Skeletal muscle satellite cell (primary cell): ENCODE measurements at regions not wholly inside any gene's neighbourhood (a gene's known extent, or its start where the extent isn't known, plus 50 kb on each side); places are given as distances from the start of the nearest gene placed in this dataset.

Experiments
- H3K27me3 ChIP-seq: 2 replicates; pipeline ENCODE4 v1.7.0; 2013; ENCODE audit warnings: low read length; ENCODE audit not compliant: control insufficient read depth, insufficient read depth
- H3K36me3 ChIP-seq: 2 replicates; pipeline ENCODE4 v1.7.0; 2013; ENCODE audit warnings: mild to moderate bottlenecking, control low read depth, low read length; ENCODE audit not compliant: insufficient read depth
- H3K4me1 ChIP-seq: 2 replicates; pipeline ENCODE4 v1.7.0; 2013; ENCODE audit warnings: low read length; ENCODE audit not compliant: control insufficient read depth, insufficient read depth
- H3K4me2 ChIP-seq: 2 replicates; pipeline ENCODE4 v1.7.0; 2013; ENCODE audit warnings: mild to moderate bottlenecking, low read length
- H3K4me3 ChIP-seq: 2 replicates; pipeline ENCODE4 v1.7.0; 2013; ENCODE audit warnings: low read length
- H3K9ac ChIP-seq: 2 replicates; pipeline ENCODE4 v1.7.0; 2013; ENCODE audit warnings: mild to moderate bottlenecking, low read depth, low read length, moderate library complexity
- H3K9me3 ChIP-seq: replicated peaks from 2 replicates; pipeline ENCODE4 v1.7.0; 2013; ENCODE audit warnings: mild to moderate bottlenecking, control low read depth, low read length

DNA sequence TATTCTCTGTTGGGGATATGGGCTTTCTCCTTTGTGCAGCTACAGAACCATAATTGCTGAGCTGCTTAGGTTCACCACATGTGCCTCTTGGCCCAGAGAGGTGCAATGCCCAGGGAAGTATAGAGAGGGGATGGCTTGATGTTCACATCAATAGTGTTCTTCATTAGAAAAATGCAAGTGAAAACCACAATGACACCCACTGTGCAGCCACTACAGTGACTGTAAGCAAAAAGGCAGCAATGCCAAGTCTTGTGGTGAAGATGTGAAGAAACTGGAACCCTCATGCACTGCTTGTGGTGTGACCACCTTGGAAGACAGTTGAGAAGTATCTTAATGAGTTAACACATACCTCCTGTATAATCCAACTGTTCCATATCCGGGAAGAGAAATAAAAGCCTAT lies 318.9 kb upstream of the ZMIZ1 start:
- Histone ChIP-seq H3K4me2 (no peak overlapping the region), H3K9me3 (no peaks in the 10 kb centered on the region), H3K36me3 (no peaks in the 10 kb centered on the region), H3K4me1 (peaks cover 6% of the 10 kb centered on the region), H3K9ac (no peak overlapping the region), H3K4me3 (no peak overlapping the region), H3K27me3 (peaks cover 66% of the 10 kb centered on the region)

DNA sequence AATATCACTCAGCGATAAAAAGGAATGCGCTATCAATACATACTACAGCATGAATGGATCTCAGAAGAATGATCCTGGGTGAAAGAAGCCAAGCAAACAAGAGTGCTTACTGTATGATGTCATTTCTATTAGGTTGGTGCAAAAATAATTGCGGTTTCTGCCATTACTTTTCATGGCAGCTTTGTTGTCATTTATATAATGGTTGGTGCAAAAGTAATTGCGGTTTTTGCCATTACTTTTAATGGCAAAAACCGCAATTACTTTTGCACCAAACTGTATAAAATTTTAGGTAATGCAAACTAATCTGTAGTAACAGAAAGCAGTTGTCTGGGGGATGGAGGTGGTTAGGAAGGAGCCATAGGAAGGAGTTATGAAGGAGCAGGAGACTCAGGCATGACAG lies 318.3 kb upstream of the ZMIZ1 start:
- Histone ChIP-seq H3K27me3 (peaks cover 61% of the 10 kb centered on the region), H3K4me3 (no peak overlapping the region), H3K9ac (no peak overlapping the region), H3K4me2 (no peak overlapping the region), H3K36me3 (no peaks in the 10 kb centered on the region), H3K4me1 (peaks cover 11% of the 10 kb centered on the region), H3K9me3 (no peaks in the 10 kb centered on the region)

DNA sequence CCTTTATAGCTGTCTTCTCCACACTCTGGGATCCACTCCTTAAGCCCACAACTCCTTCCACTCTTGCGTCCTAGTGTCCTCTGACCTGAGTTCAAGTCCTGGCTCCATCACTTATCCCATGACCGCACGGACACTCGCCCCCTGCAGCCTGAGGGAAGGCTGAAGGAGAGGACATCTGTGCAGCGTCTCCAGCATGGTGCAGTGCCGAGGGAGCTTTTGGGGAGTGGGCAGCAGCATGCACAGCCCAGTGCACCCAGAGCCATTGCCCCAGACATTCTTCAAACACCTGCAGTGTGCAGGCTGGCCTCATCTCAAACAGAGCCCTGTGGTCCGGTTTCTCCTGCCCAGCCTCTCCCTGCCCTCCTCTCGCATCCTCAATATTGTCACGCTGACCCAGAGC lies 317.1 kb upstream of the ZMIZ1 start:
- no peak overlapping the region for H3K9ac ChIP-seq
- H3K4me1 ChIP-seq = peaks cover 21% of the 10 kb centered on the region
- H3K27me3 ChIP-seq = peaks cover 50% of the 10 kb centered on the region
- H3K4me2 ChIP-seq = no peak overlapping the region
- H3K4me3 ChIP-seq = no peak overlapping the region
- H3K36me3 ChIP-seq = no peaks in the 10 kb centered on the region
- H3K9me3 ChIP-seq = no peaks in the 10 kb centered on the region

DNA sequence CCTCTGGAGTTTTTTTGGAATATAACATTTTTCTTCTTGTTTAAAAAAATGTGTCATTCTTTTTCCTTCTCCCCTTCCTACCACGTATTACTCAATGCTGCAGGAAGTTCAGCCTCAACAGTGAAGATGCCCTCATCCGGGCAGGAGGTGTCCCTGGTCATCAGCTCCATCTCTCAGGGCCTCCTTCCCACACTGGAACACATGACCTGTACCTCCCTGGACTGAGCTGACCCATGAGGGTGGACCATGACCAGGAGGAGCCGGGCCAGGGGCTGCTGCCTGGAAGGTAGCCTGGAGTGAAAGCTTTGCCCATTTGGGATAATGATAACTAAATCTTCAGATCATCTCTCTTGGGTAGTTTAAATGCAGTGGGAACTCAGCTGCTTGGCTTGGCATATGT lies 316.5 kb upstream of the ZMIZ1 start:
- Histone ChIP-seq H3K9me3 (no peaks in the 10 kb centered on the region), H3K9ac (no peak overlapping the region), H3K27me3 (peaks cover 45% of the 10 kb centered on the region), H3K36me3 (no peaks in the 10 kb centered on the region), H3K4me3 (no peak overlapping the region), H3K4me1 (peaks cover 25% of the 10 kb centered on the region), H3K4me2 (no peak overlapping the region)

DNA sequence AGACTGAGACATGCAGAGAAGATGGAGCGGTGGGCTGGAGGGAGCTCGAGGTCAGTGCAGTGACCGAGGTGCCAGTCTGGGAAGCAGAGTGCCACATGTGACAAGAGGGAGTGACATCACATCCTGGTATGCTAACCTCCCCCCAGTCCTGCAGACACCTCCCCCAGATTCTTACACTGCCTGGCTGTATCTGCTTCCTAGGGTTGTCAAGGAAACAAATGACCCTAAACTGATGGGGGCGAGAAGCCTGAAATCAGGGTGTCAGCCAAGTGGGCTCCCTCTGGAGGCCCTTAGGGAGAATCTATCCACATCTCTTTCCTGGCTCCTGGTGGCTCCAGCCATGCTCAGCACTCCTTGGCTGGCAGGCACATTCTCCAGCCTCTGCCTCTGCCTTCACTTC lies 316.1 kb upstream of the ZMIZ1 start:
- Histone ChIP-seq H3K9ac (no peak overlapping the region), H3K4me2 (no peak overlapping the region), H3K9me3 (no peaks in the 10 kb centered on the region), H3K36me3 (no peaks in the 10 kb centered on the region), H3K4me1 (peaks cover 30% of the 10 kb centered on the region), H3K27me3 (peaks cover 45% of the 10 kb centered on the region), H3K4me3 (no peak overlapping the region)

DNA sequence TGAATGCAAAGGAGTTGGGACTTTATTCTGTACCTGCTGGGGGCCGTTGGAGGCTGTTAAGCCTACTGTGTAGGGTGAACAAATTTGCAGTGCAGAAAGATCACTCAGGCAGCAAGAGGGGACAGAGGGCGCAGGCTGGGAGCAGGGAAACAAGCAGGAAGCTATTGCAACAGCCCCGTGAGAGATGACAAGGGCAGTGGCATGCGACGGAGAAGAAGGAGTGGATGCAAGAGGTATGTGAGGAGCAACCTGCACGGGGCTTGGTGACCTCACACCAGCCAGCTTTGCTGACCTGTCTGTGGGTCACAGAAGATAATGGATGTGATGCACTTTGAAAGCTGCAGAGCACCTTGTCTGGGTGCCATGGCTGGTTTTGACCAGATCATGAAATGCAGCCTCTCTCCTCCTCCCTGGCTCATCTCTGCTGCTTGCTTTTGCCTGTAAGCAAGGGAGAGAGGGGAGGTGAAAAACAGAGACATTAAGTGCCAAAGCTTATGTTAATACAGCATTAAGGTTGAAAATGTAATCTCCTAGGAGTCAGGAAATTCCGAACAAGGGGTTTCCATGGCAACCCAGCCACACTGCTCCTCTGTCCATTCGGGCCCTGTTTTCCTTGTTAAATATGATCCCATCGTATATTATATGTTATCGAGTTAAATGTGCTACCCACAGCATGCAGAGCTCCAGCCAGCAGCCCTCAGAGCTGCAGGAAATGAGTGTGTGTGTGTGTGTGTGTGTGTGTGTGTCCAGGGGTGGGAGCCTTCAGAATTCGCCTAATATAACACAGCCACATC lies 314.3 kb upstream of the ZMIZ1 start:
- Histone ChIP-seq H3K4me3 (no peak overlapping the region), H3K4me1 (peaks cover 35% of the 10 kb centered on the region), H3K36me3 (no peaks in the 10 kb centered on the region), H3K27me3 (peaks cover 30% of the 10 kb centered on the region), H3K9me3 (no peaks in the 10 kb centered on the region), H3K9ac (no peak overlapping the region), H3K4me2 (no peak overlapping the region)

DNA sequence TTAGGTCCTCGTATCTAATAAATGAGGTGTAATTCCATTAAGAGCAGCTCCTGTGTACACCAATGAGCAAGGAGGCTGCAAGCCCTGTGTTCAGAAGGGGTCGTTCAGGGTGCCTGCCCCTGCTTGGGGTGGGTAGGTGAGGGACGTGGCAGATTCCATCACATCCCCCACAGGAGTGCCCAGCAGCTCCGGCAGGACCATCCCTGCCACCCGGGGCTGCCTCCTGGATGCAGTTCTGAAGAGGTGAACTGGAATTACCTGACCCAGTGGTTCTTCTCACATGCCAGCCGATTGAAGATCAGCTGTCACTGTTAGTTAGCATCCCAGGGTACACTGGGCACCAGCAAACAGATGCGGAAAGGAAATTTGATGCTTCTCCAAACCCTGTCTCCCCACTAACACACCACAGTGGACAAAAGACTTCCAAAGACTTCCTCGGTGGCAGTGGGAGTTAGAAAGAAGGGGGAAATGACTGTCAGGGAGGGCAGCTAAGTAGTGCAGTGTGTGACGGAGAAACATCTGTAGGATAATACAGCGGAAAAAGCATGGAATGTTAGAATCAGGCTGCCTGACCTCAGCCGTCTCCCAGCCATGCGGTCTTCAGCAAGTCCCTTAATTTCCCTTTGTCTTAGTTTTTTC lies 313.6 kb upstream of the ZMIZ1 start:
- Histone ChIP-seq H3K4me1 (peaks cover 35% of the 10 kb centered on the region), H3K36me3 (no peaks in the 10 kb centered on the region), H3K27me3 (peaks cover 36% of the 10 kb centered on the region), H3K4me2 (no peak overlapping the region), H3K9ac (no peak overlapping the region), H3K9me3 (no peaks in the 10 kb centered on the region), H3K4me3 (no peak overlapping the region)

DNA sequence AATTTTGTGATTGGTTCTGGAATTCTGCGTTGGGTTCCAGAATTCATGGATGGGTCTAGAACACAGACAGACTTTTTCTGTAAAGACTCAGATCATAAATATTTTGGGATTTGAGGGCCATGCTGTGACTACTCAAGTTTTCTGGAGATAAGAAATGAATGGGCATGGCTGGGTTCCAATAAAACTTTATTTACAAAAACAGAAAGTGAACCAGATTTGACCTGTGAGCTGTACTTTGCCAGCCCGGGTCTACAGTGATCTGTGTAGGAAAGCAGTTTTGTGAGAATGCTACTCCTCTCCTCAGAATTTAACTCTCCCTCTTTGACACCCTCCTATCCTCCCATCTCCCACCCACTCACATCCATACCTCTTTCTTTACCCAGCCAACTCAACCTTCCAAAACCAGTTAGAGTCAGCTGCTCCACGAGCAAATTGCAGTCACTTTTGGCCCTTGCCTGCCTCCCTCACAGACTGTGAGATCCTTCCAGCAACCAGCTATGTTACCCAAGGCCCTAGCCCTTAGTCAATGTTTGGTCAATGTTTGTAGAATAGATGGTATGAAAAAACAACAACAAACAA lies 312.8 kb upstream of the ZMIZ1 start:
- Histone ChIP-seq H3K4me1 (peaks cover 35% of the 10 kb centered on the region), H3K9ac (no peak overlapping the region), H3K4me3 (no peak overlapping the region), H3K4me2 (no peak overlapping the region), H3K9me3 (no peaks in the 10 kb centered on the region), H3K27me3 (peaks cover 40% of the 10 kb centered on the region), H3K36me3 (no peaks in the 10 kb centered on the region)

DNA sequence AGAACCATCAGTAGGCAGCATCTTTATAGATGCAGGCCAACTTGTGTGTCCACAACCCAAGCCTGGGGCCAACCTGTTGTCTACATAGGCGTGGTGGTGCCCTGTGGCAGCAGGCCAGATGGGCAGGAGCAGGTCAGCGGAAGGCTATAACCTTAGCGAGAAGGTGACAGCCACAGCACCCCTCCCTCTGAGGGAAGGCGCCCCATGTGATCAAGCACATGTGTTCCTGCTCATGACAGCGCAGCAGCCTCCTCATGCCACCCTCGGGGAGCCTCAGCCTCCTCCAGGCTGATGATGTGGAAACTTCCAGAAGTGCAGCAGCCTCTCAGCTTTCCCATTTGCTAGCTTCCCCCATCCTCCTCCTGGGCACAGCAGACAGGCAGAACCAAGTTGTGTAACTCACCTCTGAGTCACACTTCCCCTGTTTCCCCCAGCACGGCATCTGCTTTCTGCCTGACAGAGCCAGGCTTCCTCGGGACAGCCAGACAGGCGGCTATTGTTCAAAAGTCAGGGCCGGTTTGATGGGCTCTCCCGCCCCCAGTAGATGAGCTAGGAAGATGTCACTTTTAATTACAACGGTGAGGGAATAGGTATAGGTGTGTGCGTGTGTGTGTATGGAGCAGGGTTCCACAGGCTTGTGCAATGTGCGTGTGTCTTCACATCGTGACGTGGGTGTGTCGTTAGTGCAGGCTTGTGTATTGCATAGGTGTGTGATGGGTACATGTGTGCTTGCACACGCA lies 312.0 kb upstream of the ZMIZ1 start:
- Histone ChIP-seq H3K27me3 (peaks cover 45% of the 10 kb centered on the region), H3K9me3 (no peaks in the 10 kb centered on the region), H3K4me3 (no peak overlapping the region), H3K4me2 (peak overlapping the region; percentile 61), H3K9ac (peak overlapping the region; percentile 12), H3K4me1 (peaks cover 35% of the 10 kb centered on the region), H3K36me3 (no peaks in the 10 kb centered on the region)

DNA sequence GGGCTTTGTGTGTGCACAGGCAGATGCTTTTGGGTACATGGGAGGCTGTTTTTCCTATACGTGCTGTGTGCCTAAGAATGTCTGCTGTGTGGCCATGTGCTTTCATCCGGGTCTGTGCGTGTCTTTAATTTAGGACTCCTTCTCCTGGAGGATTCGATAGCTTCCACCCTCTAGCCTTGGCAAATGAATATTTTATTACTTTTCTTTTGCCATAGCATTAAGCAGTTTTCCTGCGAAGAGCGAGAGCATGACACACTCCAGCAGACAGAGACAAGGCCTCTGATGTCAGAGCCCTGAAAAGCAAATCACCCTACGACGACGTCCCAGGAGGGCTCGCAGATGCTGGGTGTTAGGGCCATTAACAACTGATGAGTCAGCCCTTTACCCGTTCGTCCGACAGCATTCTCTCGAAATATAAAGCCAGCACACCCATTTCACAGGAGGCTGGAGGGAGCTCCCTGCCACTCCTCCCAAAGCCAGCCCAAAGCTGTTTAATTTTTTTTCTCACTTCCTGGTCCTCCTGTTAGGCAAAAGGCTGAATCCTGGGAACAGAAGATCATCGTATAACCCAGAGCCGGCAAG lies 311.3 kb upstream of the ZMIZ1 start:
- Histone ChIP-seq H3K27me3 (peaks cover 42% of the 10 kb centered on the region), H3K36me3 (no peaks in the 10 kb centered on the region), H3K9me3 (no peaks in the 10 kb centered on the region), H3K4me3 (no peak overlapping the region), H3K4me1 (peaks cover 35% of the 10 kb centered on the region), H3K9ac (peak overlapping the region; percentile 12), H3K4me2 (peak overlapping the region; percentile 61)

DNA sequence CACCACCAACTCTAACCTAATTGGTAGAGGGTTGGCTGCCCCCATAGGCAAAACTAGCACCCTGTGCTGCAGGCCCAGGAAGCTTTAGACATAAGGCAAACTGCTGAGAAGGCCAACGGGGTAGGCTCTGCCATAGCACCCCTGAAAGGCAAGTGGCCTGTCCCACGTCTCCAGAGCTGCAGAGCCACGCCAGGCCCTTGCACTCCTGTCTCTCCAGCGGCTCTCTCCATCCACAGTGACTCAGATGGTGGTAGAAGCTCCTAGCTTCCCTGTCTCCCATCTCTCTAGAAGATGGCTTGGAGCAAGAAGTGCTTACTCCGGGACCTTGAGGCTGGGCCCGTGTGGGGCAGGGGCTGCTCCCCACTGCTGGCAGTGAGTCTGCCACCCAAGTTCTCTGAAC lies 310.6 kb upstream of the ZMIZ1 start:
- no peak overlapping the region for H3K4me3 ChIP-seq
- H3K4me2 ChIP-seq = no peak overlapping the region
- peaks cover 35% of the 10 kb centered on the region for H3K4me1 ChIP-seq
- no peaks in the 10 kb centered on the region for H3K36me3 ChIP-seq
- peaks cover 41% of the 10 kb centered on the region for H3K27me3 ChIP-seq
- no peaks in the 10 kb centered on the region for H3K9me3 ChIP-seq
- H3K9ac ChIP-seq = no peak overlapping the region
